BLaER1 (cell line): ENCODE measurements at regions not wholly inside any gene's neighbourhood (a gene's known extent, or its start where the extent isn't known, plus 50 kb on each side); places are given as distances from the start of the nearest gene placed in this dataset.
"Not testable (repeated sequence)": the region's sequence is repeated elsewhere in the genome, so short reads cannot be mapped to it uniquely, and the experiment has no call there.

Experiments used
- H3K27ac ChIP-seq: shearing (Covaris generic); formaldehyde crosslinking; 2 replicates; pipeline ENCODE4 v1.8.1; 2022
- H3K27me3 ChIP-seq: shearing (Covaris generic); formaldehyde crosslinking; 2 replicates; pipeline ENCODE4 v1.8.1; 2022
- H3K36me3 ChIP-seq: shearing (Covaris generic); formaldehyde crosslinking; 2 replicates; pipeline ENCODE4 v1.8.1; 2022
- H3K4me1 ChIP-seq: shearing (Covaris generic); formaldehyde crosslinking; 2 replicates; pipeline ENCODE4 v1.8.1; 2022
- H3K4me2 ChIP-seq: shearing (Covaris generic); formaldehyde crosslinking; 2 replicates; pipeline ENCODE4 v1.8.1; 2022
- H3K4me3 ChIP-seq: shearing (Covaris generic); formaldehyde crosslinking; 2 replicates; pipeline ENCODE4 v1.8.1; 2022
- H3K9ac ChIP-seq: shearing (Covaris generic); formaldehyde crosslinking; 2 replicates; pipeline ENCODE4 v1.8.1; 2022
- H3K9me3 ChIP-seq: shearing (Covaris generic); formaldehyde crosslinking; 2 replicates; pipeline ENCODE4 v1.8.1; 2022
- H4K20me1 ChIP-seq: shearing (Covaris generic); formaldehyde crosslinking; 2 replicates; pipeline ENCODE4 v1.8.1; 2022
- Cebpa-rat ChIP-seq: shearing (Covaris generic); IDR thresholded peaks from 2 replicates; pipeline ENCODE4 v1.8.1; 2022

DNA sequence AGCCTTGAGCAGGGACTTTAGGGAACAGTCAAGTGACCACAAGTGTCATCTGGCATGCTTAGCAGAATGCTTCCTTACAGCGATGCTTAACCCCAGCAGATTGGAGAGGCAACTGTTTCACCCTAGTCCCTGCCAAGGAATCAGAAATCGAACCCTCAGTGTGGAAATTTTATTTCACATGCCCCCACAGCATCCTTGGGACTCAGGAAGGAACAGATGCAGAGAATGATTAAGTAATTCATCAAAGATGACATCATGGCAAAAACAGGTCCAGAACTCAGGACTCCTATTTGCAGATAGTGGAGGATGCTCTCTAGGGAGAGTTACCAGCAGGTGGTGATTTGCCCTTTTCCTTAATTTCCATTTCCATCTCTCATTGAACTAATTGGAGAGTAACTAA, 333.0 kb upstream of the KAZN start:
- H3K4me2 ChIP-seq: no peak overlapping the region
- H3K36me3 ChIP-seq: no peaks in the 10 kb centered on the region
- no peaks in the 10 kb centered on the region for H3K27me3 ChIP-seq
- no peaks in the 10 kb centered on the region for H3K4me1 ChIP-seq
- H3K9ac ChIP-seq: no peak overlapping the region
- TF ChIP-seq Cebpa-rat: no peak
- no peaks in the 10 kb centered on the region for H4K20me1 ChIP-seq
- no peaks in the 10 kb centered on the region for H3K9me3 ChIP-seq
- H3K4me3 ChIP-seq: no peak overlapping the region
- no peak overlapping the region for H3K27ac ChIP-seq

DNA sequence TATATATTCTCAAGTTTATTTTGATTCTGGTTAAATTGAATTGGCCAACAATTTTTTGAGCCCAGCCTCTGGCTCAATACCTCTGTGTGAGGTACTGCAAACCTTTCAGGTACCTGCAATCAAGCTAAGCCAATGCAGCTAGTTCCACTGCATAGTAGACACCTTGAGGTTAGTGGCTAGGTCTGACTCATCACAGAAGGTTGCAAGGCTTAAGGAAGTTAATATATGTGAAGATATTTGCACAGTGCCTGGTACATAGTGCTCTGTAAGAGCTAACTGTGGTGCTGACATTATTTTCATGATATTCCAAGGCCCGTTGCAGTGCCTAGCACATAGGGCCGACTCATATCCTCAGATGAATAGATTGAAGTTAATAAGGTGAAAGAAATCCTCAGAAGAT, 330.5 kb upstream of the KAZN start:
- Histone ChIP-seq H3K9me3 (peaks cover 7% of the 10 kb centered on the region; the same call in 1 of the 2 replicates), H3K27me3 (no peaks in the 10 kb centered on the region), H3K4me2 (no peak overlapping the region), H4K20me1 (no peaks in the 10 kb centered on the region), H3K4me1 (no peaks in the 10 kb centered on the region), H3K9ac (no peak overlapping the region), H3K4me3 (no peak overlapping the region), H3K36me3 (no peaks in the 10 kb centered on the region), H3K27ac (no peak overlapping the region)
- TF ChIP-seq Cebpa-rat: no peak

DNA sequence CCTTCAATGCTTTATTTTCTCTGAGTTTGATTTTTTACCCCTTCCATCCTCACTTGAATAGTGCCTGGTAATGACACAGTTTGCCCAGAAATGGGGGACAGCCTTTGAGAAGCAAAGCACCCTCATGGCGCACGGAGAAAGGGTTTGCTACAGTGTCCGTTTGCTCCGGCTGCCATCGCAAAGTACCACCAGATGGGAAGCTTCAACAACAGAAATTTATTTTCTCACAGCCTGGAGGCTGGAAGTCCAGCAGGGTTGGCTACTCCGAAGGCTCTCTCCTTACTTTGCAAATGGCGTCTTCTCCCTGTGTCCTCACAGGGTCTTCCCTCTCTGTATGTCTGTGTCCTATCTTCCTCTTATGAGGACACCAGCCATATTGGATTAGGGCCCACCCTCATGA, 327.7 kb upstream of the KAZN start:
- no peak overlapping the region for H3K4me2 ChIP-seq
- H3K36me3 ChIP-seq: no peaks in the 10 kb centered on the region
- no peak overlapping the region for H3K27ac ChIP-seq
- no peaks in the 10 kb centered on the region for H3K27me3 ChIP-seq
- H4K20me1 ChIP-seq: no peaks in the 10 kb centered on the region
- TF ChIP-seq Cebpa-rat: no peak
- no peaks in the 10 kb centered on the region for H3K4me1 ChIP-seq
- H3K4me3 ChIP-seq: no peak overlapping the region
- H3K9me3 ChIP-seq: peaks cover 7% of the 10 kb centered on the region; the same call in 1 of the 2 replicates
- no peak overlapping the region for H3K9ac ChIP-seq

DNA sequence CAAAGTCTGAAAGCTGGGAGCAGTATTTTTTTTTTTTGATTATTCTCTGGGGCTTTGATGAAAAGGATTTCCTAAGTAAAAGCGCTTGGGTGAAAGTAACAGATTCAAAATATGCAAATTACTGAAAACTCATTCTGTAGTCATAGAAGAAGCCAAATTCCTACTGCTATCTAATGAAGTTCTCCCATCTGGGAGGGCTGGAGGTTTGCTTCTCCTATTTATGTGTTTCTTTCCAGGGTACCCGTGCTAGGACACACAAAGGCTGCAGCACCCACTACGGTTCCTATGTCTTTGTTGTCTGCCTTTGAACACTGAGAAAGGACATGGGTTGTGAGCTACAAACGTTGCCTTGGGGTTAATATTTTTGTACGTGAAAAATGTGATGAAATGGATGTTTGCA, 324.7 kb upstream of the KAZN start:
- Histone ChIP-seq H4K20me1 (no peaks in the 10 kb centered on the region), H3K4me1 (no peaks in the 10 kb centered on the region), H3K4me2 (no peak overlapping the region), H3K27me3 (no peaks in the 10 kb centered on the region), H3K27ac (no peak overlapping the region), H3K9ac (no peak overlapping the region), H3K4me3 (no peak overlapping the region), H3K9me3 (peaks cover 7% of the 10 kb centered on the region; the same call in 1 of the 2 replicates), H3K36me3 (no peaks in the 10 kb centered on the region)
- TF ChIP-seq Cebpa-rat: no peak

DNA sequence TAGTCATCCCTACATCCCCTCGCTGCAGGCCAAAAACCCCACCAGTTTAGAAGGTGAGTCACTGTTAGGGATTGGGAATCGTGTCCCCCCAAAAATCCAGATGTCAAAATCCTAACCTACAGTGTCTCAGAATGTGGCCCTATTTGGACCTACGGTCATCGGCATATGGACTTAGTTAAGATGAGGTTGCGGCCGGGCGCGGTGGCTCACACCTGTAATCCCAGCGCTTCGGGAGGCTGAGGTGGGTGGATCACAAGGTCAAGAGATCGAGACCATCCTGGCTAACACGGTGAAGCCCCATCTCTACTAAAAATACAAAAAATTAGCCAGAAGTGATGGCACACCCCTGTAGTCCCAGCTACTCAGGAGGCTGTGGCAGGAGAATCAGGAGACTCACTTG, 318.6 kb upstream of the KAZN start:
- not testable (repeated sequence) for H3K4me3 ChIP-seq, H3K27me3 ChIP-seq, H4K20me1 ChIP-seq, H3K9ac ChIP-seq, H3K27ac ChIP-seq, H3K4me2 ChIP-seq, H3K9me3 ChIP-seq, H3K4me1 ChIP-seq, H3K36me3 ChIP-seq

DNA sequence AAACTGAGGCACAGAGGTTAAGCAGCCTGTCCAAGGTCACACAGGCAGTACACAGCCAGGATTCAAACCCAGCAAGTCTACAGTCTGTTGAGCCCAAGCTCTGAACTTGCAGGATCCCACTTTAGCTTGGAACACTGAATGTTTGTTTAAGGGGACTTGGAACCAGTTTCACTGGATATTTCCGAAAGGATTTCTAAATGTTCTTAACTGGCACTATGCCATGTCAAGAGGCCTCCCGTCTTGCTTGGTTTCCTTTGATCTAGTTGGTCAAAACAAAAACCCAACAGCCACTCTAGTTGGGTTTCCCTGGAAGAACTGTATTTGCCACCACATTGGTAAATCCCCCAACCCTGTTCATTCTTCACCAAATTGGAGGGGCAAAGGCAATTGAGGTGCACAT, 317.6 kb upstream of the KAZN start:
- TF ChIP-seq Cebpa-rat: no peak
- Histone ChIP-seq H3K4me2 (no peak overlapping the region), H3K9ac (no peak overlapping the region), H3K4me1 (no peaks in the 10 kb centered on the region), H3K4me3 (no peak overlapping the region), H3K27me3 (no peaks in the 10 kb centered on the region), H3K36me3 (no peaks in the 10 kb centered on the region), H3K27ac (no peak overlapping the region), H4K20me1 (no peaks in the 10 kb centered on the region), H3K9me3 (no peaks in the 10 kb centered on the region)

DNA sequence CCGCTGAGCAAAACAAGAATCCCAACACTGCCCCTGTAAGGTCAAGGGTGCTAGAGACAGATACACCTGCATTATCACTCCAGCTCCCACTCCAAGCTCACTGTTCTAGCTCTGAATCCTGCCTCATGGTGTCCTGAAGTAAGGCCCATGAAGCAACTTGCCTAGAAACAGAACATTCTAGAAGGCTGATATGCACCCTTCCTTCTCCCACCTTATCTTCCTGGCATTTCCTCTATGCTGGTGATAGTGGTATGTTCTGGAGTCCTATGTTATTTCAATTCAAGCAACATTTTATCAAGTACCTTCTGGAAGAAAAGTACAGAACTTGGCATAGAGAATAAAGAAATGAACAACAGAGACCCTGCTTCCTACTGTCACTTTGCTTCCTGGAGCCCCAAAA, 317.1 kb upstream of the KAZN start:
- no peak overlapping the region for H3K27ac ChIP-seq
- H3K9ac ChIP-seq: no peak overlapping the region
- no peak for TF ChIP-seq Cebpa-rat
- no peak overlapping the region for H3K4me2 ChIP-seq
- H3K9me3 ChIP-seq: no peaks in the 10 kb centered on the region
- no peaks in the 10 kb centered on the region for H4K20me1 ChIP-seq
- no peaks in the 10 kb centered on the region for H3K4me1 ChIP-seq
- H3K4me3 ChIP-seq: no peak overlapping the region
- no peaks in the 10 kb centered on the region for H3K36me3 ChIP-seq
- no peaks in the 10 kb centered on the region for H3K27me3 ChIP-seq

DNA sequence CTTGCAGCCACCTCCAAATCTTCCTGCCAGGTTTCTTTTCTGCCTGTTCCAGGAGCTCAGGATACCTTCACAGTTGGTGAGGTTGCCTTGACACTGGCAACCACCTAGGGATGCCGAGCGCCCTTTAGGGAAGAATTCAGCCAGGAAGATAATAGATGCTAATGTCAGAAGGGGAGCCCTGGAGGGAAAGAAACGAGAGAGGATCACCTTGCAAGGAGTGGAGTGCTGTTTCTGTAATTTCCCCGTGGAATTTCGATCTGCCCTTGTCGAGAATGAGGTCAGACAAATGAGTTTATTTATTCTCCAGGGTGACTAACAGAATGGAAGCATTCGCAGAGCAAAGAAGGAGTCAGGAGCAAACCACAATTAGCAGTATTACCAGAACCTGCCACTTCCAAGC, 315.8 kb upstream of the KAZN start:
- Histone ChIP-seq H3K4me1 (no peaks in the 10 kb centered on the region), H3K4me2 (no peak overlapping the region), H4K20me1 (no peaks in the 10 kb centered on the region), H3K9ac (no peak overlapping the region), H3K27ac (no peak overlapping the region), H3K9me3 (no peaks in the 10 kb centered on the region), H3K36me3 (no peaks in the 10 kb centered on the region), H3K27me3 (no peaks in the 10 kb centered on the region), H3K4me3 (no peak overlapping the region)
- no peak for TF ChIP-seq Cebpa-rat

DNA sequence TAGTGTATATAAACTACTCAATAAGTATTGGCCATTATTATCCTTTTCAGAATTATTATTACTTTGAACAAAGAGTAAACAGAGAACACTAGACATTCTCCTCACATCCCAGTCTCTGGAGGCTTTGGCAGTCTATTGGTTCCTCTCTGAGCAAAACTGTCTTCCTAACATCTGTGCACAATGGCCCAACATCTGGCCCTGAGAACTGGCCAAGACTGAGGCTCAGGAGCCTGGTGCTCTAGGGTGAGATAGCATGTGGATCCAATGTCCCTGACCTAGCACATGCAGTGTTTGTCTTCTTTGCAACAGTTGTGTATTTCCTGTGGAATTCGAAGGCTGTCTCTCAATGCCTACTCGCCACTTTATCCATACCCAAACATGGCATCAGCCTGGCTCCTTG, 313.2 kb upstream of the KAZN start:
- Histone ChIP-seq H3K4me3 (no peak overlapping the region), H4K20me1 (no peaks in the 10 kb centered on the region), H3K27me3 (no peaks in the 10 kb centered on the region), H3K9me3 (no peaks in the 10 kb centered on the region), H3K36me3 (no peaks in the 10 kb centered on the region), H3K27ac (no peak overlapping the region), H3K4me2 (no peak overlapping the region), H3K4me1 (no peaks in the 10 kb centered on the region), H3K9ac (no peak overlapping the region)
- TF ChIP-seq Cebpa-rat: no peak

DNA sequence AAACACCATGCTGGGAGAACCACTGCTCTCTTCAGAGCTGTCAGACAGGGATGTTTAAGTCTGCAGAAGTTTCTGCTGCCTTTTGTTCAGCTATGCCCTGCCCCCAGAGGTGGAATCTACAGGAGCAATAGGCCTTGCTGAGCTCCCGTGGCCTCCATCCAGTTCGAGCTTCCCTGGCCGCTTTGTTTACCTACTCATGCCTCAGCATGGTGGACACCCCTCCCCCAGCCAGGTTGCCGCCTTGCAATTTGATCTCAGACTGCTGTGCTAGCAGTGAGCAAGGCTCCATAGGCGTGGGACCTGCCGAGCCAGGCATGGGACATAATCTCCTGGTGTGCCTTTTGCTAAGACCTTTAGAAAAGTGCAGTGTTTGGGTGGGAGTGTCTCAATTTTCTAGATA, 307.3 kb upstream of the KAZN start:
- not testable (repeated sequence) for H3K4me2 ChIP-seq, H3K4me1 ChIP-seq, H3K9me3 ChIP-seq, H4K20me1 ChIP-seq, H3K36me3 ChIP-seq, H3K27me3 ChIP-seq, H3K9ac ChIP-seq, H3K4me3 ChIP-seq, H3K27ac ChIP-seq

DNA sequence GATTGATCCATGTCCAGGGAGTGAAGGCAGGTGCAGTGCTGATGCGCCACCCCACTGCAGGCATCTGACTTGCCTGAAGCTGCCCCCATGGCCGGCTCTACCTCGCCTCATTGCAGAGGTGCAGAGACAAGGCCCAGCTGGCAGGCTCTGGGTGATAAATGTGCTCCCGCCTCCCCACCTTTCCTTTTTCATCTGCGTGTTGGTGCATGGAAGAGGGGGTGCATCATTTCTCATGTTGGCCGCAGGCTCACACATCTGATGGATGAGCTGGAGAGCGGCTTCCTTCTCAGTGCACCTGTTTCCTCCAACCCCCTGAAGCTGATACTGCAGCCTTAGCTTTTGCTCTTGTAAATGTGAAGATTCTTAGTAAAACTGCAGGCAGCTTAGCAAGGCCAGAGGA, 306.0 kb upstream of the KAZN start:
- Histone ChIP-seq H3K9ac (no peak overlapping the region), H3K27me3 (no peaks in the 10 kb centered on the region), H4K20me1 (no peaks in the 10 kb centered on the region), H3K4me1 (0 out of 2 replicates have a peak, but pooled peaks cover 8% of the 10 kb centered on the region), H3K9me3 (no peaks in the 10 kb centered on the region), H3K4me3 (no peak overlapping the region), H3K27ac (no peak overlapping the region), H3K4me2 (peak overlapping the region; percentile 7; the same call in 1 of the 2 replicates), H3K36me3 (no peaks in the 10 kb centered on the region)
- no peak for TF ChIP-seq Cebpa-rat
